H1 (cell line): ENCODE measurements at regions not wholly inside any gene's neighbourhood (a gene's known extent, or its start where the extent isn't known, plus 50 kb on each side); places are given as distances from the start of the nearest gene placed in this dataset.

Experiments used
- CTBP2 ChIP-seq: IDR thresholded peaks from 2 replicates; pipeline ENCODE4 v1.7.0; 2011; ENCODE audit warnings: borderline replicate concordance, mild to moderate bottlenecking, moderate library complexity, mixed read lengths, low read length; ENCODE audit not compliant: insufficient read depth, insufficient read length
- EP300 ChIP-seq, 2 experiments: IDR thresholded peaks; 1 replicate in 1 of 2; 2 replicates in 1 of 2; pipeline ENCODE4 v1.6.1; 2011 to 2012; ENCODE audit warnings: low read depth in 2 of 2, low read length in 2 of 2, mild to moderate bottlenecking in 2 of 2, borderline replicate concordance in 1 of 2, inconsistent platforms in 1 of 2, moderate library complexity in 1 of 2
- HDAC6 ChIP-seq: IDR thresholded peaks from one replicate; pipeline ENCODE4 v1.7.1; 2012; ENCODE audit warnings: low read depth, mild to moderate bottlenecking, inconsistent platforms, low read length, moderate library complexity
- MAX ChIP-seq: IDR thresholded peaks from 2 replicates; pipeline ENCODE4 v1.6.1; 2012; ENCODE audit warnings: inconsistent platforms
- POU5F1 ChIP-seq: IDR thresholded peaks from 2 replicates; pipeline ENCODE4 v1.6.1; 2011; ENCODE audit warnings: low read depth, mild to moderate bottlenecking, low read length, moderate library complexity
- RFX5 ChIP-seq: IDR thresholded peaks from 2 replicates; pipeline ENCODE4 v1.6.1; 2011; ENCODE audit warnings: low read depth, low read length, improper control_type of control experiment, borderline replicate concordance
- TCF12 ChIP-seq: IDR thresholded peaks from 2 replicates; pipeline ENCODE4 v1.6.1; 2011; ENCODE audit warnings: low read depth, mild to moderate bottlenecking, low read length
- TF ChIP-seq, protein P1 (sequence below): fragments of 300-600 bp; sonication (generic); IDR thresholded peaks from 2 replicates; pipeline ENCODE4 v1.7.1; 2012; ENCODE audit warnings: low read length, moderate library complexity, mild to moderate bottlenecking, inconsistent platforms; ENCODE audit not compliant: insufficient replicate concordance

- TF ChIP-seq, protein P1, sequence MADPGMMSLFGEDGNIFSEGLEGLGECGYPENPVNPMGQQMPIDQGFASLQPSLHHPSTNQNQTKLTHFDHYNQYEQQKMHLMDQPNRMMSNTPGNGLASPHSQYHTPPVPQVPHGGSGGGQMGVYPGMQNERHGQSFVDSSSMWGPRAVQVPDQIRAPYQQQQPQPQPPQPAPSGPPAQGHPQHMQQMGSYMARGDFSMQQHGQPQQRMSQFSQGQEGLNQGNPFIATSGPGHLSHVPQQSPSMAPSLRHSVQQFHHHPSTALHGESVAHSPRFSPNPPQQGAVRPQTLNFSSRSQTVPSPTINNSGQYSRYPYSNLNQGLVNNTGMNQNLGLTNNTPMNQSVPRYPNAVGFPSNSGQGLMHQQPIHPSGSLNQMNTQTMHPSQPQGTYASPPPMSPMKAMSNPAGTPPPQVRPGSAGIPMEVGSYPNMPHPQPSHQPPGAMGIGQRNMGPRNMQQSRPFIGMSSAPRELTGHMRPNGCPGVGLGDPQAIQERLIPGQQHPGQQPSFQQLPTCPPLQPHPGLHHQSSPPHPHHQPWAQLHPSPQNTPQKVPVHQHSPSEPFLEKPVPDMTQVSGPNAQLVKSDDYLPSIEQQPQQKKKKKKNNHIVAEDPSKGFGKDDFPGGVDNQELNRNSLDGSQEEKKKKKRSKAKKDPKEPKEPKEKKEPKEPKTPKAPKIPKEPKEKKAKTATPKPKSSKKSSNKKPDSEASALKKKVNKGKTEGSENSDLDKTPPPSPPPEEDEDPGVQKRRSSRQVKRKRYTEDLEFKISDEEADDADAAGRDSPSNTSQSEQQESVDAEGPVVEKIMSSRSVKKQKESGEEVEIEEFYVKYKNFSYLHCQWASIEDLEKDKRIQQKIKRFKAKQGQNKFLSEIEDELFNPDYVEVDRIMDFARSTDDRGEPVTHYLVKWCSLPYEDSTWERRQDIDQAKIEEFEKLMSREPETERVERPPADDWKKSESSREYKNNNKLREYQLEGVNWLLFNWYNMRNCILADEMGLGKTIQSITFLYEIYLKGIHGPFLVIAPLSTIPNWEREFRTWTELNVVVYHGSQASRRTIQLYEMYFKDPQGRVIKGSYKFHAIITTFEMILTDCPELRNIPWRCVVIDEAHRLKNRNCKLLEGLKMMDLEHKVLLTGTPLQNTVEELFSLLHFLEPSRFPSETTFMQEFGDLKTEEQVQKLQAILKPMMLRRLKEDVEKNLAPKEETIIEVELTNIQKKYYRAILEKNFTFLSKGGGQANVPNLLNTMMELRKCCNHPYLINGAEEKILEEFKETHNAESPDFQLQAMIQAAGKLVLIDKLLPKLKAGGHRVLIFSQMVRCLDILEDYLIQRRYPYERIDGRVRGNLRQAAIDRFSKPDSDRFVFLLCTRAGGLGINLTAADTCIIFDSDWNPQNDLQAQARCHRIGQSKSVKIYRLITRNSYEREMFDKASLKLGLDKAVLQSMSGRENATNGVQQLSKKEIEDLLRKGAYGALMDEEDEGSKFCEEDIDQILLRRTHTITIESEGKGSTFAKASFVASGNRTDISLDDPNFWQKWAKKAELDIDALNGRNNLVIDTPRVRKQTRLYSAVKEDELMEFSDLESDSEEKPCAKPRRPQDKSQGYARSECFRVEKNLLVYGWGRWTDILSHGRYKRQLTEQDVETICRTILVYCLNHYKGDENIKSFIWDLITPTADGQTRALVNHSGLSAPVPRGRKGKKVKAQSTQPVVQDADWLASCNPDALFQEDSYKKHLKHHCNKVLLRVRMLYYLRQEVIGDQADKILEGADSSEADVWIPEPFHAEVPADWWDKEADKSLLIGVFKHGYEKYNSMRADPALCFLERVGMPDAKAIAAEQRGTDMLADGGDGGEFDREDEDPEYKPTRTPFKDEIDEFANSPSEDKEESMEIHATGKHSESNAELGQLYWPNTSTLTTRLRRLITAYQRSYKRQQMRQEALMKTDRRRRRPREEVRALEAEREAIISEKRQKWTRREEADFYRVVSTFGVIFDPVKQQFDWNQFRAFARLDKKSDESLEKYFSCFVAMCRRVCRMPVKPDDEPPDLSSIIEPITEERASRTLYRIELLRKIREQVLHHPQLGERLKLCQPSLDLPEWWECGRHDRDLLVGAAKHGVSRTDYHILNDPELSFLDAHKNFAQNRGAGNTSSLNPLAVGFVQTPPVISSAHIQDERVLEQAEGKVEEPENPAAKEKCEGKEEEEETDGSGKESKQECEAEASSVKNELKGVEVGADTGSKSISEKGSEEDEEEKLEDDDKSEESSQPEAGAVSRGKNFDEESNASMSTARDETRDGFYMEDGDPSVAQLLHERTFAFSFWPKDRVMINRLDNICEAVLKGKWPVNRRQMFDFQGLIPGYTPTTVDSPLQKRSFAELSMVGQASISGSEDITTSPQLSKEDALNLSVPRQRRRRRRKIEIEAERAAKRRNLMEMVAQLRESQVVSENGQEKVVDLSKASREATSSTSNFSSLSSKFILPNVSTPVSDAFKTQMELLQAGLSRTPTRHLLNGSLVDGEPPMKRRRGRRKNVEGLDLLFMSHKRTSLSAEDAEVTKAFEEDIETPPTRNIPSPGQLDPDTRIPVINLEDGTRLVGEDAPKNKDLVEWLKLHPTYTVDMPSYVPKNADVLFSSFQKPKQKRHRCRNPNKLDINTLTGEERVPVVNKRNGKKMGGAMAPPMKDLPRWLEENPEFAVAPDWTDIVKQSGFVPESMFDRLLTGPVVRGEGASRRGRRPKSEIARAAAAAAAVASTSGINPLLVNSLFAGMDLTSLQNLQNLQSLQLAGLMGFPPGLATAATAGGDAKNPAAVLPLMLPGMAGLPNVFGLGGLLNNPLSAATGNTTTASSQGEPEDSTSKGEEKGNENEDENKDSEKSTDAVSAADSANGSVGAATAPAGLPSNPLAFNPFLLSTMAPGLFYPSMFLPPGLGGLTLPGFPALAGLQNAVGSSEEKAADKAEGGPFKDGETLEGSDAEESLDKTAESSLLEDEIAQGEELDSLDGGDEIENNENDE = no peak
- TF ChIP-seq HDAC6 (no peak), TCF12 (no peak), CTBP2 (no peak), MAX (no peak), POU5F1 (no peak), EP300 (IDR thresholded peaks at IDR 0.05; ENCODE audit: borderline replicate concordance in 1 of 2, low read depth in 2 of 2, low read length in 2 of 2) (no peak), RFX5 (no peak)
Measured at GRCh38 chr10:65291286-65291685, 1634.5 kb upstream of the LRRTM3 start (continued).
